Cardiac muscle cell (in vitro differentiated cells and primary cell): ENCODE measurements at regions not wholly inside any gene's neighbourhood (a gene's known extent, or its start where the extent isn't known, plus 50 kb on each side); places are given as distances from the start of the nearest gene placed in this dataset.

Source experiments
- DNase-seq, 2 donors: peaks; one replicate each; pipeline versions ENCODE4 v3.0.0 to v3.0.0-alpha.2; 2010 to 2017; ENCODE audit warnings: low read depth in 1 of 2, low spot score in 1 of 2
- H3K27ac ChIP-seq: fragments of 200-600 bp; sonication (generic); 2 replicates; pipeline ENCODE4 v1.5.1; 2016
- H3K27me3 ChIP-seq: fragments of 200-600 bp; sonication (generic); 2 replicates; pipeline ENCODE4 v1.6.0; 2016; ENCODE audit warnings: control low read depth
- H3K36me3 ChIP-seq: fragments of 200-600 bp; sonication (generic); 2 replicates; pipeline ENCODE4 v1.5.1; 2016; ENCODE audit warnings: control low read depth
- H3K4me1 ChIP-seq: fragments of 200-600 bp; sonication (generic); 2 replicates; pipeline ENCODE4 v1.8.1; 2017; ENCODE audit warnings: low read depth, mild to moderate bottlenecking, mixed run types
- H3K4me3 ChIP-seq: fragments of 200-600 bp; sonication (generic); 2 replicates; pipeline ENCODE4 v1.5.1; 2016; ENCODE audit warnings: mild to moderate bottlenecking
- H3K9me3 ChIP-seq: fragments of 200-600 bp; sonication (generic); 2 replicates; pipeline ENCODE4 v1.5.1; 2017; ENCODE audit warnings: low read depth, mild to moderate bottlenecking, control low read depth
- TF ChIP-seq, protein P1 (sequence below): IDR thresholded peaks from 2 replicates; pipeline ENCODE4 v1.5.1; 2012; ENCODE audit warnings: low read depth, mild to moderate bottlenecking, low read length

DNA sequence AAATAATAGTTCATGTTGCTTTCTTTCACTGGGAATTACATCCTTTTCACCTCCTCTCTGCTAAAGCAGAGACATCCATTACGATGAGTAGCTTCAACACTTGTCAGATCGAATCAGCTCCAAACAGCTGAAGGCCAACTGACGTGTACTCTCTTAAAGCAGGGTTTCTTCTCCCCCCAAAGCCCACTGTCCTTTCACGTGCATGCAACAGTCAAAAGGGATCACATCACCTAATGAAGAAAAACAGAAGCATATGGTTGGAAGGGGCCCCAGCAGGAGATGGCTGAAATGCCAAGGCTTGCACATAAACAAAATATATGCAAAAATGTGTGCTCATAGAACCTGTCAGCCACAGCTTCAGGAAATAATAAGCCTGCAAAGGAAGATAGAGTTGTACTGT lies 421.6 kb downstream of the ANXA1 start:
- no peak for DNase-seq
- no peaks in the 10 kb centered on the region for H3K9me3 ChIP-seq

DNA sequence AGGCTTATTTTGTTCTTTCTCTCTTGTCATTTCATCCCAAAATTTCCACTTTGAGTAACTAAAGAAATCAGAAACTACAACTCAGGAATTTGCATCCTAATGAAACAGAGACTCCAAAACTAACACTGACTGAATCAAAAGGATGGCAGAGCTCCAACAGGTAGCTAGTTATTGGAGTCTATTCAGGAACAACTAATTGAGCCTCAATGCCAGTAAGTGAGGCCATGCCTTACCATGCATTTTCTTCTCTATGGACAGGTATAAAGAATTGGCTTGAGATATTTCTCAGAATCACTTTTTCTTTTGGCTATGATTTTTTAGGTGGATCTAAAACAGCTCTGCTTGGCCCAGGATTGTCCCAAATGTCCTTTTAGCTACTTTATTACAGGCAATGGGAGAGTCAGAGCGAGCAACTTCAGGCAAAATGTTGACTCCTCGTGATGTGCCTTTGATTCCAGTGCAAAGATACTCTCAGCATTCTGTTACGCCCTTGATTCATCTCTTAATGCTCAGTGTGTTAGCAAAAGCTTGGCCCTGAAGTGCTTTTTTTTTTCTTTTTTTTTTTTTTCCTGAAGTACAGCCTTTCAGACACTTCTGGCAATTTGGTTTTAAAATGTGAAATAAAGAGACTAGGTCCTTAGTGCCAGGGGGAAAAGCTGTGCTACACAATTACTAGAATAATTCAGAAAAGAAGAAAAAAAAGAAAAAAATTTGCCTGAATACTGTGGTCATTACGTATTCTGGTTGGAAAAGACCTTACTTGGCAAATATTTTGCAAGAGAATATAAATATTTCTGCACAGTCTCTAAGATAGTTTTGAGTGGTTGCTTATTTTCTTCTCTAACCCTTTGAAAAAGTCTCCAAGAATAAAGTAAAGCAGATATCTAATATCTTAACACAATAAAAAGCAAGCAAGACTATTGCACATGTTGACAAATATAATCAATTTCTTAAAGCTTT lies 423.7 kb downstream of the ANXA1 start:
- H3K9me3 ChIP-seq = no peaks in the 10 kb centered on the region
- no peaks in the 10 kb centered on the region for H3K4me1 ChIP-seq
- H3K4me3 ChIP-seq = no peak overlapping the region
- no peaks in the 10 kb centered on the region for H3K27me3 ChIP-seq
- H3K36me3 ChIP-seq = no peaks in the 10 kb centered on the region
- TF ChIP-seq, protein P1, sequence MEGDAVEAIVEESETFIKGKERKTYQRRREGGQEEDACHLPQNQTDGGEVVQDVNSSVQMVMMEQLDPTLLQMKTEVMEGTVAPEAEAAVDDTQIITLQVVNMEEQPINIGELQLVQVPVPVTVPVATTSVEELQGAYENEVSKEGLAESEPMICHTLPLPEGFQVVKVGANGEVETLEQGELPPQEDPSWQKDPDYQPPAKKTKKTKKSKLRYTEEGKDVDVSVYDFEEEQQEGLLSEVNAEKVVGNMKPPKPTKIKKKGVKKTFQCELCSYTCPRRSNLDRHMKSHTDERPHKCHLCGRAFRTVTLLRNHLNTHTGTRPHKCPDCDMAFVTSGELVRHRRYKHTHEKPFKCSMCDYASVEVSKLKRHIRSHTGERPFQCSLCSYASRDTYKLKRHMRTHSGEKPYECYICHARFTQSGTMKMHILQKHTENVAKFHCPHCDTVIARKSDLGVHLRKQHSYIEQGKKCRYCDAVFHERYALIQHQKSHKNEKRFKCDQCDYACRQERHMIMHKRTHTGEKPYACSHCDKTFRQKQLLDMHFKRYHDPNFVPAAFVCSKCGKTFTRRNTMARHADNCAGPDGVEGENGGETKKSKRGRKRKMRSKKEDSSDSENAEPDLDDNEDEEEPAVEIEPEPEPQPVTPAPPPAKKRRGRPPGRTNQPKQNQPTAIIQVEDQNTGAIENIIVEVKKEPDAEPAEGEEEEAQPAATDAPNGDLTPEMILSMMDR = no peak
- no peak overlapping the region for H3K27ac ChIP-seq
- DNase-seq = no peak

More for the DNA sequence above, 421.6 kb downstream of the ANXA1 start:
- H3K4me3 ChIP-seq = no peak overlapping the region
- no peaks in the 10 kb centered on the region for H3K4me1 ChIP-seq
- H3K27ac ChIP-seq = no peak overlapping the region
- H3K36me3 ChIP-seq = no peaks in the 10 kb centered on the region
- TF ChIP-seq, protein P1 = no peak
- no peaks in the 10 kb centered on the region for H3K27me3 ChIP-seq

GRCh38 chr9:73577848-73578247 lies 426.2 kb downstream of the ANXA1 start:
- H3K4me3 ChIP-seq = no peak overlapping the region
- H3K4me1 ChIP-seq = no peaks in the 10 kb centered on the region
- no peak overlapping the region for H3K27ac ChIP-seq
- H3K27me3 ChIP-seq = no peaks in the 10 kb centered on the region
- TF ChIP-seq, protein P1 = no peak
- no peaks in the 10 kb centered on the region for H3K9me3 ChIP-seq
- H3K36me3 ChIP-seq = no peaks in the 10 kb centered on the region
- peak; percentile 36 to 42 for DNase-seq

DNA sequence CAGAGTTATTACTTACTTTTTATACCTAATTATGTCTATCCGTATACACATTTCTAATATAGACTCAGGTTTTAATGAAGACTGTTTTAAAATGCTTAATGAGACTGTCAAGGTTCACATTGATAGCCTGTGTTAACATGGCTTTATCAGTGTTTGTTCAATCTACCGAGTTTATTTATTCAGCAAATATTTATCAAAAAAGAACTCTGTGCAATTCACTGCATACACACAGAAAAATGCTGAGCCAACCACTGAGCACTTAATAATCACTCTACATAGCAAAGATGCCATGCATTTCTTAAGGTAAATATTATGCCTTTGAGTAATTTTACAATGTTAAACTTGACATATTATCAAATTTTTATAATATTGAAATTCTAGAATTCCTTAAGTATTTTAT lies 428.2 kb downstream of the ANXA1 start:
- TF ChIP-seq, protein P1 = no peak
- no peaks in the 10 kb centered on the region for H3K36me3 ChIP-seq
- H3K27me3 ChIP-seq = no peaks in the 10 kb centered on the region
- DNase-seq = no peak
- no peaks in the 10 kb centered on the region for H3K4me1 ChIP-seq
- no peaks in the 10 kb centered on the region for H3K9me3 ChIP-seq
- no peak overlapping the region for H3K27ac ChIP-seq
- no peak overlapping the region for H3K4me3 ChIP-seq

DNA sequence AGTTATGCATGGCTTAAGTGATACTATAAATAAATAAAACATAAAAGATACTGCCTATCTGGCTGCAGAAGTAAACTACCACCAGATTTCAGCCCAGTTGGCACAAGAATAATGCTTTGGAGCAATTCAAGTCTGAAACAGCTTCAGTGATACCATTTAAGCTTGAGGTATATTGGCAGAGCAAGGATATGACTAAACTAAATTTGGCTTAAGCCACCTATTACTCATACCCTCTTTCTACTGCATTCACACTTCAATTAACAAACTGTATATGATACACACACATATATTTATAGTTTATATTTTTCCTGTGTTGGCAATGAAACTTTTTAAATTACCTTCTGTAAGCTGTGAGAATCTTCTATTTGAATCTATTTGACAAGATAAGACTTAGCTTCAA lies 431.9 kb downstream of the ANXA1 start:
- TF ChIP-seq, protein P1 = no peak
- Histone ChIP-seq H3K27me3 (no peaks in the 10 kb centered on the region), H3K4me3 (no peak overlapping the region), H3K4me1 (no peaks in the 10 kb centered on the region), H3K9me3 (no peaks in the 10 kb centered on the region), H3K36me3 (no peaks in the 10 kb centered on the region), H3K27ac (no peak overlapping the region)
- DNase-seq = peak in 1 of 2 donors; percentile 6
